ENCODE measurements at regions not wholly inside any gene's neighbourhood (a gene's known extent, or its start where the extent isn't known, plus 50 kb on each side); places are given as distances from the start of the nearest gene placed in this dataset.

GRCh38 chr3:155995525-155996370 is 124.6 kb upstream of the KCNAB1 start:
- TF ChIP-seq CTCF (conservative IDR thresholded peaks at IDR 0.05) (peak; percentile 83), ZFX (IDR thresholded peaks at IDR 0.05) (no peak)

Data from C4-2B (cell line).